Fibroblast of pulmonary artery (primary cell): ENCODE measurements at regions not wholly inside any gene's neighbourhood (a gene's known extent, or its start where the extent isn't known, plus 50 kb on each side); places are given as distances from the start of the nearest gene placed in this dataset.
A peak's percentile ranks its signal among the peaks of the same experiment; 100 is the strongest.
"Not testable (repeated sequence)": the region's sequence is repeated elsewhere in the genome, so short reads cannot be mapped to it uniquely, and the experiment has no call there.

Experiments
- DNase-seq: peaks from one replicate; pipeline ENCODE4 v3.0.0-alpha.2; 2010; ENCODE audit warnings: low read depth
- H3K4me3 ChIP-seq: replicated peaks from 2 replicates; pipeline ENCODE4 v1.5.1; 2011; ENCODE audit warnings: low read depth, mild to moderate bottlenecking, control low read depth, low read length, moderate library complexity
- CTCF ChIP-seq: IDR thresholded peaks from 2 replicates; pipeline ENCODE4 v1.5.1; 2011; ENCODE audit warnings: mild to moderate bottlenecking, control low read depth, low read length, inconsistent platforms; ENCODE audit errors: missing control alignments

- peak; percentile 22 for DNase-seq
- no peak overlapping the region for H3K4me3 ChIP-seq
- no peak for TF ChIP-seq CTCF
Observed at GRCh38 chr6:157741948-157742556, 81.0 kb upstream of the SNX9 start.

GRCh38 chr6:157744102-157744601, 78.9 kb upstream of the SNX9 start:
- no peak overlapping the region for H3K4me3 ChIP-seq
- DNase-seq: no peak
- no peak for TF ChIP-seq CTCF

GRCh38 chr6:157746897-157747296, 76.1 kb upstream of the SNX9 start:
- no peak for DNase-seq
- no peak for TF ChIP-seq CTCF
- H3K4me3 ChIP-seq: no peak overlapping the region

GRCh38 chr6:157747370-157747769, 75.7 kb upstream of the SNX9 start:
- no peak for TF ChIP-seq CTCF

GRCh38 chr6:157748839-157749571, 74.0 kb upstream of the SNX9 start:
- H3K4me3 ChIP-seq: no peak overlapping the region
- TF ChIP-seq CTCF: no peak
- DNase-seq: no peak

More at GRCh38 chr6:157747370-157747769, 75.7 kb upstream of the SNX9 start:
- H3K4me3 ChIP-seq: no peak overlapping the region
- DNase-seq: peak; percentile 57

- H3K4me3 ChIP-seq: not testable (repeated sequence)
Observed at GRCh38 chr6:157750973-157751372, 72.1 kb upstream of the SNX9 start.

GRCh38 chr6:157751547-157752200, 71.4 kb upstream of the SNX9 start:
- DNase-seq: no peak
- TF ChIP-seq CTCF: no peak
- no peak overlapping the region for H3K4me3 ChIP-seq

More at GRCh38 chr6:157750973-157751372, 72.1 kb upstream of the SNX9 start:
- DNase-seq: not testable (repeated sequence)

GRCh38 chr6:157752879-157753278, 70.2 kb upstream of the SNX9 start:
- not testable (repeated sequence) for DNase-seq, H3K4me3 ChIP-seq
